Vagina (tissue), 2 donors: ENCODE measurements at regions not wholly inside any gene's neighbourhood (a gene's known extent, or its start where the extent isn't known, plus 50 kb on each side); places are given as distances from the start of the nearest gene placed in this dataset.

Source experiments
- POLR2A ChIP-seq, 2 donors: fragments of 450-650 bp; IDR thresholded peaks; one replicate each; pipeline ENCODE4 v1.6.1; 2017; ENCODE audit warnings: antibody characterized with exemption in 2 of 2, mild to moderate bottlenecking in 2 of 2, moderate library complexity in 2 of 2
- POLR2AphosphoS5 ChIP-seq, 2 donors: sonication (generic); formaldehyde crosslinking; IDR thresholded peaks; one replicate each; pipeline ENCODE4 v1.9.0; 2017; ENCODE audit warnings: antibody characterized with exemption in 2 of 2, mild to moderate bottlenecking in 2 of 2, low read depth in 1 of 2; ENCODE audit not compliant: insufficient read depth in 1 of 2
- TF ChIP-seq, protein P1 (sequence below), 3 experiments: fragments of 450-650 bp in 2 of 3; fragments of 200-600 bp in 1 of 3; sonication (generic) in 1 of 3; IDR thresholded peaks; one replicate each; pipeline ENCODE4 v1.5.1; 2017 to 2019; ENCODE audit warnings: antibody characterized with exemption in 3 of 3, mild to moderate bottlenecking in 2 of 3, moderate library complexity in 2 of 3

GRCh38 chr15:81572190-81572589 is 198.2 kb upstream of the TMC3 start:
- TF ChIP-seq, protein P1, sequence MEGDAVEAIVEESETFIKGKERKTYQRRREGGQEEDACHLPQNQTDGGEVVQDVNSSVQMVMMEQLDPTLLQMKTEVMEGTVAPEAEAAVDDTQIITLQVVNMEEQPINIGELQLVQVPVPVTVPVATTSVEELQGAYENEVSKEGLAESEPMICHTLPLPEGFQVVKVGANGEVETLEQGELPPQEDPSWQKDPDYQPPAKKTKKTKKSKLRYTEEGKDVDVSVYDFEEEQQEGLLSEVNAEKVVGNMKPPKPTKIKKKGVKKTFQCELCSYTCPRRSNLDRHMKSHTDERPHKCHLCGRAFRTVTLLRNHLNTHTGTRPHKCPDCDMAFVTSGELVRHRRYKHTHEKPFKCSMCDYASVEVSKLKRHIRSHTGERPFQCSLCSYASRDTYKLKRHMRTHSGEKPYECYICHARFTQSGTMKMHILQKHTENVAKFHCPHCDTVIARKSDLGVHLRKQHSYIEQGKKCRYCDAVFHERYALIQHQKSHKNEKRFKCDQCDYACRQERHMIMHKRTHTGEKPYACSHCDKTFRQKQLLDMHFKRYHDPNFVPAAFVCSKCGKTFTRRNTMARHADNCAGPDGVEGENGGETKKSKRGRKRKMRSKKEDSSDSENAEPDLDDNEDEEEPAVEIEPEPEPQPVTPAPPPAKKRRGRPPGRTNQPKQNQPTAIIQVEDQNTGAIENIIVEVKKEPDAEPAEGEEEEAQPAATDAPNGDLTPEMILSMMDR (IDR thresholded peaks at IDR 0.05), result no peak
- no peak for TF ChIP-seq POLR2A (IDR thresholded peaks at IDR 0.05)
- TF ChIP-seq POLR2AphosphoS5 (IDR thresholded peaks at IDR 0.05; ENCODE audit: insufficient read depth in 1 of 2, low read depth in 1 of 2), result no peak
